ENCODE measurements at regions not wholly inside any gene's neighbourhood (a gene's known extent, or its start where the extent isn't known, plus 50 kb on each side); places are given as distances from the start of the nearest gene placed in this dataset.

DNA sequence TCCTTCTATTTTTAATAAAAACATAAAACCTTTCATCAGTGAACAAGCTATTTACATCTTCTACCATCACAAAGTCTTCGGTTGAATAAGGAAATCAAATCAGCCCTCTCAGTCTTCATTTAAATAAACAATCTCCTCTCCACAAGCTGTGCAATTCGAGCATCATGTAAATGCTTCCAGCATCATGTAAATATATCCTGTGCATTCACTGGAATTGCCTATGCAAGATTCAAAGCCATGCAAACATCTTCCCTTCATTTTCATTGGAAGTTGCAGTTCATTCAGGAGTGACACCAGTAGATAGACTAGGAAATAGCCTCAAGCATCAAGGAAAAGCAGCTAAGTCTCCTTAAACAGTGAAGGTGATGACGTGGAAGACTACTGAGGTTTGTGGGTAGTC, 77.7 kb upstream of the PCDH19 start:
- BruUV-seq (replicated peaks), result no TSS peak
- Histone ChIP-seq H3K4me3 (ENCODE audit: low read depth, low read length, poor library complexity, severe bottlenecking) (no peak overlapping the region), H3K4me2 (ENCODE audit: low read length) (no peak overlapping the region), H3K4me1 (ENCODE audit: insufficient read depth, low read length, poor library complexity, severe bottlenecking) (no peaks in the 10 kb centered on the region), H3K9me2 (ENCODE audit: insufficient read depth, low read length) (no peaks in the 10 kb centered on the region), H3K79me2 (ENCODE audit: insufficient read depth, low read depth, low read length) (no peaks in the 10 kb centered on the region), H3K36me3 (ENCODE audit: insufficient read depth, low read length) (no peaks in the 10 kb centered on the region), H3K9me3 (ENCODE audit: low read length) (no peaks in the 10 kb centered on the region), H4K20me1 (ENCODE audit: insufficient read depth, low read length) (no peaks in the 10 kb centered on the region), H3K27ac (ENCODE audit: low read depth, low read length, poor library complexity, severe bottlenecking) (no peak overlapping the region), H2AFZ (ENCODE audit: low read length) (no peak overlapping the region)
- DNase-seq (ENCODE audit: low spot score), result no peak
- TF ChIP-seq EZH2phosphoT487 (IDR thresholded peaks at IDR 0.05; ENCODE audit: borderline replicate concordance, low read depth, low read length), result no peak
- TF ChIP-seq, protein P1, sequence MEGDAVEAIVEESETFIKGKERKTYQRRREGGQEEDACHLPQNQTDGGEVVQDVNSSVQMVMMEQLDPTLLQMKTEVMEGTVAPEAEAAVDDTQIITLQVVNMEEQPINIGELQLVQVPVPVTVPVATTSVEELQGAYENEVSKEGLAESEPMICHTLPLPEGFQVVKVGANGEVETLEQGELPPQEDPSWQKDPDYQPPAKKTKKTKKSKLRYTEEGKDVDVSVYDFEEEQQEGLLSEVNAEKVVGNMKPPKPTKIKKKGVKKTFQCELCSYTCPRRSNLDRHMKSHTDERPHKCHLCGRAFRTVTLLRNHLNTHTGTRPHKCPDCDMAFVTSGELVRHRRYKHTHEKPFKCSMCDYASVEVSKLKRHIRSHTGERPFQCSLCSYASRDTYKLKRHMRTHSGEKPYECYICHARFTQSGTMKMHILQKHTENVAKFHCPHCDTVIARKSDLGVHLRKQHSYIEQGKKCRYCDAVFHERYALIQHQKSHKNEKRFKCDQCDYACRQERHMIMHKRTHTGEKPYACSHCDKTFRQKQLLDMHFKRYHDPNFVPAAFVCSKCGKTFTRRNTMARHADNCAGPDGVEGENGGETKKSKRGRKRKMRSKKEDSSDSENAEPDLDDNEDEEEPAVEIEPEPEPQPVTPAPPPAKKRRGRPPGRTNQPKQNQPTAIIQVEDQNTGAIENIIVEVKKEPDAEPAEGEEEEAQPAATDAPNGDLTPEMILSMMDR (conservative IDR thresholded peaks at IDR 0.05; ENCODE audit: low read length), result no peak
- CTCF ChIA-PET (ENCODE audit: unreplicated experiment), result no interaction called here
- intact Hi-C loops (cut with micrococcal nuclease; ENCODE audit: unreplicated experiment), result no loop called here
- POLR2A ChIA-PET, result no interaction called here

DNA sequence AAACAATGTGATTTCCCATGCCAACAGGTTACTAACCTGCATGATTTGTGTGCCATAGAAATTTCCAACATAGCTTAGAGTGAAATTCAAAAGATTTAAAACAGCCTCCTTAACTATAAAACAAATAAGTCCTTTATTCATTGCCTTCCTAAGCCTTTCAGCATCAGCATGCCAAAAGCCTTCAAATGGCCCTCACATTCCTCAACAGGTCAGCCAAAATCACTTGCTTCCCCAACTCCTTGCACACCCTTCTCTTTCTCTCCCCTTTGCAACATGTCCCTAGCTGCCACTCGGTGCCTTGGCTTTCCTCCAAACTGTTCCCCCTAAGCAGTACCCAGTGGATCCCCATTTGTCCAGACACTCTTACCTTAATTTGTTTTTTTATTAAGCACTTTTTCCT, 74.9 kb upstream of the PCDH19 start:
- no peak overlapping the region for H3K4me3 ChIP-seq (ENCODE audit: low read depth, low read length, poor library complexity, severe bottlenecking)
- no peaks in the 10 kb centered on the region for H3K36me3 ChIP-seq (ENCODE audit: insufficient read depth, low read length)
- no peak for TF ChIP-seq EZH2phosphoT487 (IDR thresholded peaks at IDR 0.05; ENCODE audit: borderline replicate concordance, low read depth, low read length)
- TF ChIP-seq, protein P1 (conservative IDR thresholded peaks at IDR 0.05; ENCODE audit: low read length), result no peak
- H3K9me2 ChIP-seq (ENCODE audit: insufficient read depth, low read length), result no peaks in the 10 kb centered on the region
- no peaks in the 10 kb centered on the region for H3K79me2 ChIP-seq (ENCODE audit: insufficient read depth, low read depth, low read length)
- H3K27ac ChIP-seq (ENCODE audit: low read depth, low read length, poor library complexity, severe bottlenecking), result no peak overlapping the region
- ChIA-PET POLR2A (interaction anchor here (0.6 kb wide), 1 partner anchor 8 kb away, joined by 3 read pairs; no protein-coding TSS in a partner anchor), CTCF (ENCODE audit: unreplicated experiment) (no interaction called here)
- no peak overlapping the region for H3K4me2 ChIP-seq (ENCODE audit: low read length)
- no TSS peak for BruUV-seq (replicated peaks)
- DNase-seq (ENCODE audit: low spot score), result no peak
- H2AFZ ChIP-seq (ENCODE audit: low read length), result no peak overlapping the region
- no peaks in the 10 kb centered on the region for H3K9me3 ChIP-seq (ENCODE audit: low read length)
- intact Hi-C loops (cut with micrococcal nuclease; ENCODE audit: unreplicated experiment), result no loop called here
- no peaks in the 10 kb centered on the region for H4K20me1 ChIP-seq (ENCODE audit: insufficient read depth, low read length)
- no peaks in the 10 kb centered on the region for H3K4me1 ChIP-seq (ENCODE audit: insufficient read depth, low read length, poor library complexity, severe bottlenecking)

DNA sequence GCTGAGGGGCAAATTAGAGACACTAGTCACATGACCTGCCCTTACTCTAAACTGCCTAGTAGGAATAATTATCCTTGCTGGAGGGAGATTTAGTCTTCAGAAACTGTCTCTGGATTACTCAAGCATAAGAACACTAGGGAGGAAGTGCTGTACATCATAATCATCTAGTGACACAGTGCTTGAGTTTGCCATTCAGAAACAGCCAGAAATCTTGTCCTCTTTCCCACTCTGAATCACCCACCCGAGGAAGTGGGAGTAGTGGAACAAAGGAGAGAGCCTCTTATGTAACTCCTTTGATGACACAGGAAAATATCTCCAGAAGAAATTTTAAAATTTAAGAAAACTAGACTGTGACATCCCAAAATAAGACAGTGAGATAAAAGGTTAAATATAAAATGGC, 69.3 kb upstream of the PCDH19 start:
- TF ChIP-seq, protein P1 (conservative IDR thresholded peaks at IDR 0.05; ENCODE audit: low read length), result no peak
- TF ChIP-seq EZH2phosphoT487 (IDR thresholded peaks at IDR 0.05; ENCODE audit: borderline replicate concordance, low read depth, low read length), result no peak
- Histone ChIP-seq H3K9me3 (ENCODE audit: low read length) (no peaks in the 10 kb centered on the region), H3K4me2 (ENCODE audit: low read length) (no peak overlapping the region), H3K4me3 (ENCODE audit: low read depth, low read length, poor library complexity, severe bottlenecking) (no peak overlapping the region), H3K36me3 (ENCODE audit: insufficient read depth, low read length) (no peaks in the 10 kb centered on the region), H3K27ac (ENCODE audit: low read depth, low read length, poor library complexity, severe bottlenecking) (no peak overlapping the region), H3K79me2 (ENCODE audit: insufficient read depth, low read depth, low read length) (no peaks in the 10 kb centered on the region), H2AFZ (ENCODE audit: low read length) (no peak overlapping the region), H3K4me1 (ENCODE audit: insufficient read depth, low read length, poor library complexity, severe bottlenecking) (no peaks in the 10 kb centered on the region), H3K9me2 (ENCODE audit: insufficient read depth, low read length) (no peaks in the 10 kb centered on the region), H4K20me1 (ENCODE audit: insufficient read depth, low read length) (no peaks in the 10 kb centered on the region)
- ChIA-PET POLR2A (no interaction called here), CTCF (ENCODE audit: unreplicated experiment) (no interaction called here)
- no peak for DNase-seq (ENCODE audit: low spot score)
- intact Hi-C loops (cut with micrococcal nuclease; ENCODE audit: unreplicated experiment), result no loop called here
- BruUV-seq (replicated peaks), result no TSS peak
